IgD-negative memory B cell (primary cell): ENCODE measurements at regions not wholly inside any gene's neighbourhood (a gene's known extent, or its start where the extent isn't known, plus 50 kb on each side); places are given as distances from the start of the nearest gene placed in this dataset.
"Not testable (repeated sequence)": the region's sequence is repeated elsewhere in the genome, so short reads cannot be mapped to it uniquely, and the experiment has no call there.

ENCODE experiments used
- H3K27ac Mint-ChIP-seq, 3 donors: one replicate each; pipeline ENCODE4 v1.8.0; 2020 to 2022; ENCODE audit warnings: mild to moderate bottlenecking in 3 of 3, mixed read lengths in 3 of 3, moderate library complexity in 1 of 3
- H3K27me3 Mint-ChIP-seq: one replicate; pipeline ENCODE4 v1.8.0; 2021; ENCODE audit warnings: mixed read lengths
- H3K36me3 Mint-ChIP-seq: one replicate; pipeline ENCODE4 v1.8.0; 2020; ENCODE audit warnings: mild to moderate bottlenecking, mixed read lengths
- H3K4me1 Mint-ChIP-seq, 3 donors: one replicate each; pipeline ENCODE4 v1.8.0; 2020 to 2022; ENCODE audit warnings: mixed read lengths in 3 of 3, mild to moderate bottlenecking in 1 of 3
- H3K4me3 Mint-ChIP-seq, 4 donors: one replicate each; pipeline ENCODE4 v1.8.0; 2020 to 2022; ENCODE audit warnings: mild to moderate bottlenecking in 4 of 4, mixed read lengths in 4 of 4, moderate library complexity in 3 of 4
- H3K9me3 Mint-ChIP-seq, 3 donors: one replicate each; pipeline ENCODE4 v1.8.0; 2020 to 2021; ENCODE audit warnings: mixed read lengths in 3 of 3, mild to moderate bottlenecking in 1 of 3

GRCh38 chr5:136739271-136739670, 373.9 kb upstream of the TRPC7 start:
- not testable (repeated sequence) for H3K36me3 Mint-ChIP-seq, H3K4me1 Mint-ChIP-seq, H3K27ac Mint-ChIP-seq, H3K4me3 Mint-ChIP-seq, H3K27me3 Mint-ChIP-seq
- peaks cover 8 to 25% (median 10%) of the 10 kb centered on the region in 3 donors for H3K9me3 Mint-ChIP-seq

- peaks cover 1% of the 10 kb centered on the region for H3K36me3 Mint-ChIP-seq
- no peaks in the 10 kb centered on the region for H3K4me1 Mint-ChIP-seq
- peaks cover 8 to 25% (median 10%) of the 10 kb centered on the region in 3 donors for H3K9me3 Mint-ChIP-seq
- no peak overlapping the region for H3K27ac Mint-ChIP-seq
- H3K4me3 Mint-ChIP-seq: no peak overlapping the region
- H3K27me3 Mint-ChIP-seq: no peaks in the 10 kb centered on the region
Observed at GRCh38 chr5:136738829-136739228, 373.5 kb upstream of the TRPC7 start.

GRCh38 chr5:136736021-136736420, 370.7 kb upstream of the TRPC7 start:
- peaks cover 0 to 13% (median 5%) of the 10 kb centered on the region in 3 donors for H3K9me3 Mint-ChIP-seq
- H3K27me3 Mint-ChIP-seq: no peaks in the 10 kb centered on the region
- H3K36me3 Mint-ChIP-seq: peaks cover 3% of the 10 kb centered on the region
- no peaks in the 10 kb centered on the region for H3K4me1 Mint-ChIP-seq
- H3K4me3 Mint-ChIP-seq: no peak overlapping the region
- no peak overlapping the region for H3K27ac Mint-ChIP-seq

- H3K9me3 Mint-ChIP-seq: peaks cover 0 to 13% (median 5%) of the 10 kb centered on the region in 3 donors
- not testable (repeated sequence) for H3K36me3 Mint-ChIP-seq, H3K27ac Mint-ChIP-seq, H3K4me1 Mint-ChIP-seq, H3K27me3 Mint-ChIP-seq, H3K4me3 Mint-ChIP-seq
Observed at GRCh38 chr5:136735611-136736010, 370.3 kb upstream of the TRPC7 start.

GRCh38 chr5:136734628-136735027, 369.3 kb upstream of the TRPC7 start:
- H3K36me3 Mint-ChIP-seq: peaks cover 3% of the 10 kb centered on the region
- no peak overlapping the region for H3K4me3 Mint-ChIP-seq
- H3K27me3 Mint-ChIP-seq: no peaks in the 10 kb centered on the region
- H3K4me1 Mint-ChIP-seq: no peaks in the 10 kb centered on the region
- peaks cover 0 to 13% (median 5%) of the 10 kb centered on the region in 3 donors for H3K9me3 Mint-ChIP-seq
- H3K27ac Mint-ChIP-seq: no peak overlapping the region

GRCh38 chr5:136732751-136733150, 367.4 kb upstream of the TRPC7 start:
- H3K27me3 Mint-ChIP-seq: peaks cover 2% of the 10 kb centered on the region
- H3K36me3 Mint-ChIP-seq: peaks cover 2% of the 10 kb centered on the region
- H3K27ac Mint-ChIP-seq: no peak overlapping the region
- H3K4me3 Mint-ChIP-seq: no peak overlapping the region
- peaks cover 0 to 2% (median 0%) of the 10 kb centered on the region in 3 donors for H3K9me3 Mint-ChIP-seq
- H3K4me1 Mint-ChIP-seq: no peaks in the 10 kb centered on the region

GRCh38 chr5:136731241-136731900, 366.0 kb upstream of the TRPC7 start:
- H3K27me3 Mint-ChIP-seq: peaks cover 2% of the 10 kb centered on the region

GRCh38 chr5:136730426-136730825, 365.1 kb upstream of the TRPC7 start:
- no peaks in the 10 kb centered on the region for H3K4me1 Mint-ChIP-seq
- peaks cover 2% of the 10 kb centered on the region for H3K36me3 Mint-ChIP-seq
- no peak overlapping the region for H3K27ac Mint-ChIP-seq
- no peak overlapping the region for H3K4me3 Mint-ChIP-seq
- H3K27me3 Mint-ChIP-seq: peaks cover 2% of the 10 kb centered on the region
- H3K9me3 Mint-ChIP-seq: no peaks in the 10 kb centered on the region

More at GRCh38 chr5:136731241-136731900, 366.0 kb upstream of the TRPC7 start:
- Mint-ChIP-seq H3K4me1 (no peaks in the 10 kb centered on the region), H3K36me3 (peaks cover 2% of the 10 kb centered on the region), H3K4me3 (no peak overlapping the region), H3K9me3 (no peaks in the 10 kb centered on the region), H3K27ac (peak overlapping the region in 1 of 3 donors; percentile 13)

- H3K4me1 Mint-ChIP-seq: no peaks in the 10 kb centered on the region
- no peak overlapping the region for H3K4me3 Mint-ChIP-seq
- peaks cover 2% of the 10 kb centered on the region for H3K27me3 Mint-ChIP-seq
- no peaks in the 10 kb centered on the region for H3K9me3 Mint-ChIP-seq
- H3K27ac Mint-ChIP-seq: no peak overlapping the region
- peaks cover 2% of the 10 kb centered on the region for H3K36me3 Mint-ChIP-seq
Observed at GRCh38 chr5:136729901-136730355, 364.6 kb upstream of the TRPC7 start.

GRCh38 chr5:136726506-136726905, 361.2 kb upstream of the TRPC7 start:
- Mint-ChIP-seq H3K27me3 (peaks cover 2% of the 10 kb centered on the region), H3K4me1 (no peaks in the 10 kb centered on the region), H3K4me3 (no peak overlapping the region), H3K27ac (no peak overlapping the region), H3K9me3 (no peaks in the 10 kb centered on the region), H3K36me3 (no peaks in the 10 kb centered on the region)

GRCh38 chr5:136724161-136724560, 358.8 kb upstream of the TRPC7 start:
- Mint-ChIP-seq H3K4me3 (no peak overlapping the region), H3K36me3 (no peaks in the 10 kb centered on the region), H3K27ac (no peak overlapping the region), H3K9me3 (peaks cover 0 to 2% (median 0%) of the 10 kb centered on the region in 3 donors), H3K27me3 (peaks cover 2% of the 10 kb centered on the region), H3K4me1 (no peaks in the 10 kb centered on the region)

GRCh38 chr5:136722581-136722980, 357.2 kb upstream of the TRPC7 start:
- H3K9me3 Mint-ChIP-seq: peaks cover 0 to 2% (median 0%) of the 10 kb centered on the region in 3 donors
- H3K27ac Mint-ChIP-seq: no peak overlapping the region
- H3K36me3 Mint-ChIP-seq: no peaks in the 10 kb centered on the region
- no peaks in the 10 kb centered on the region for H3K27me3 Mint-ChIP-seq
- H3K4me3 Mint-ChIP-seq: peak overlapping the region in 1 of 4 donors; percentile 63
- no peaks in the 10 kb centered on the region for H3K4me1 Mint-ChIP-seq

GRCh38 chr5:136722086-136722485, 356.7 kb upstream of the TRPC7 start:
- H3K27ac Mint-ChIP-seq: no peak overlapping the region
- no peaks in the 10 kb centered on the region for H3K4me1 Mint-ChIP-seq
- H3K27me3 Mint-ChIP-seq: no peaks in the 10 kb centered on the region
- H3K9me3 Mint-ChIP-seq: peaks cover 0 to 2% (median 0%) of the 10 kb centered on the region in 3 donors
- H3K36me3 Mint-ChIP-seq: no peaks in the 10 kb centered on the region
- H3K4me3 Mint-ChIP-seq: no peak overlapping the region

GRCh38 chr5:136720674-136721073, 355.3 kb upstream of the TRPC7 start:
- no peaks in the 10 kb centered on the region for H3K4me1 Mint-ChIP-seq
- H3K9me3 Mint-ChIP-seq: peaks cover 0 to 2% (median 0%) of the 10 kb centered on the region in 3 donors
- H3K36me3 Mint-ChIP-seq: no peaks in the 10 kb centered on the region
- H3K4me3 Mint-ChIP-seq: no peak overlapping the region
- H3K27me3 Mint-ChIP-seq: no peaks in the 10 kb centered on the region
- H3K27ac Mint-ChIP-seq: no peak overlapping the region

GRCh38 chr5:136717917-136718316, 352.6 kb upstream of the TRPC7 start:
- Mint-ChIP-seq H3K27ac (no peak overlapping the region), H3K27me3 (no peaks in the 10 kb centered on the region), H3K9me3 (peaks cover 0 to 7% (median 7%) of the 10 kb centered on the region in 3 donors), H3K4me1 (no peaks in the 10 kb centered on the region), H3K4me3 (no peak overlapping the region), H3K36me3 (no peaks in the 10 kb centered on the region)

GRCh38 chr5:136714286-136714685, 348.9 kb upstream of the TRPC7 start:
- peaks cover 0 to 7% (median 4%) of the 10 kb centered on the region in 3 donors for H3K9me3 Mint-ChIP-seq
- no peaks in the 10 kb centered on the region for H3K36me3 Mint-ChIP-seq
- H3K4me1 Mint-ChIP-seq: no peaks in the 10 kb centered on the region
- no peaks in the 10 kb centered on the region for H3K27me3 Mint-ChIP-seq
- H3K27ac Mint-ChIP-seq: no peak overlapping the region
- H3K4me3 Mint-ChIP-seq: no peak overlapping the region
